NCI-H1092 treated with DMSO at 0.1 percent for 48 hours (cell line): ENCODE measurements at regions not wholly inside any gene's neighbourhood (a gene's known extent, or its start where the extent isn't known, plus 50 kb on each side); places are given as distances from the start of the nearest gene placed in this dataset.

Source experiments
- DNase-seq: peaks from one replicate; lab custom pipeline; 2025; lab: John Stamatoyannopoulos, UW

DNA sequence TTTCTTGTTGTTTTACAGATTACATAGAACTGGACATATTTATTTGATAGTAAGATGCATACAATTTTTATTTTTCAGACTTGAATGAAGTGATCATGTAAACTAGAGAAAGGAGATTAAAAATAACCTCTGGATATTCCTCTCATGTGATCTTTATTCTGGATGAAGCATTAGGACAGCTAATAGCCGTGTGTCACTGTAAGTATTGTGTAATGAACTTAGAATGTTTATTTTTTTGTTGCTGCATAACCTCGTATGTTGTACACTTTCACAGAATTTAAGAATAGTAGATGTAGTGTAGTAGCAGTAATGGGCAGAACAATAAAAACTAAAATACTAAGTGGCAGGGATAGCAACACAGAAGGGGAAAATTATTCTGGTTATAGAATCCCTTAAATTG is 2094.5 kb upstream of the TENM3 start:
- no peak for DNase-seq

DNA sequence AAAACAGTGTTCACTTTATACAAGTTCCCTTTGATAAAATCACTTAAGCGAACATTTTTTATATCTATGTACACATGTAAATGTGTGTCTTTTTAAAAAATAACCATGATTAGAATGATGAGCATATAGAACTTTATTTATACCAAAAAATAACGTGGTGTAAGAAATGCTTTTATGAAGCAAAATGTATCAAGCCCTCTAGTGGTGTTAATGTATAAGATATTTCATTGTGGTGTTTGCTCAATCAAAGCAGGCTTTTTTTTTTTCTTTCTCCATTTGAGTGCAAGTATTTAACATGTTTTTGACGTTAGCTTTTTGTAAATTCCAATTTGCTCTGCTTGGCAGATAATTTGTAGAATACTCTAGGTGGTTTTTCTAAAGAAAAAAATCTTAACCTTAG is 2092.4 kb upstream of the TENM3 start:
- DNase-seq = no peak

DNA sequence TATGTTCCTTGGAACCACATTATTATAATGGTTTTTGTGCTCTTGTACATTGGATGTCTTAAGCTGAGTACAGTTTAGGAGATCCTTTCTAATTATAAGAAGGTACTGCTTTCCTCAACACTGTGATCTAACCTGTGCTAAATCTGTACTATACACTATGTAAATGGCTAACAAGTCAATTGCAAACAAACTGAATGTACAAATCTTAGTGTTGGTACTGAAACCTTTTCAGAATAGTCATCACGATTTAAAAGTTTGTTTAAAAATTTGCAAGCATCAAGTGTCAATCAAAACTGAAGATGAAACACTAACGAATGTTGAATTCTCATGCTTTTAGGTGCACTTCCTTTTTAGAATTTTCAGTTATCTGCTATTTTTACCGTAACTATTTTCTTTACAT is 2090.4 kb upstream of the TENM3 start:
- DNase-seq = no peak

DNA sequence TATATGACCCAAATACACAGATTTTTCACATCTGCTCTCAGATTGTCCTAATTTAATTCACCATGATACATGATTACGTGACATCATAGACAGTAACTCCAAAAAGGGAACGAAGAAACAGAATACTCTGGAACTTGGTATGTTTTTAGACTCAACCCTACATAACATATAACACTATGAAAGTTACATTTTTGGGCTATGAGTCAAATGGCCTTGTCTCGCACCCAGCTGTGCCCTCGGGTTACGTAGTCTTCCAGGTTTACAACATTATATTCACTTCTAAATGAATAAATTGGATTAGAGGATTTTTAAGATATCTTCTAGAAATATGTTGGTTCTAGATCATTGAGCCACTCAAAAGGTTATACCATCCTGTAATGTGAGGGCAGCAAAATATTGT is 2089.6 kb upstream of the TENM3 start:
- DNase-seq = no peak

DNA sequence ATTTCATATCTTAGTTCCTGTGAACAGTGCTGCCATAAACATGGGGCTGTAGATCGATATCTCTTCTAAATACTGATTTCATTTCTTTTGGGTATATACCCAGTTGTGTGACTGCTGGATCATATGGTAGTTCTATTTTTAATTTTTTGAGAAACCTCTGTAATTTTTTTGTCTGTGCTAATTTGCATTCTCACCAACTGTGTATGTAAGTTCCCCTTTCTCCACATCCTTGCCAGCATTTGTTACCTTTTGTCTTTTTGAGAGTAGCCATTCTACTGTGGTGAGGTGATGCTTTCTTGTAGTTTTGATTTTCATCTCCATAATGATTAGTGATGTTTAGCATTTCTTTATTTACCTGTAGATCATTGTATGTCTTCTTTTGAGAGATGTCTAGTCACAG is 2086.5 kb upstream of the TENM3 start:
- no peak for DNase-seq

DNA sequence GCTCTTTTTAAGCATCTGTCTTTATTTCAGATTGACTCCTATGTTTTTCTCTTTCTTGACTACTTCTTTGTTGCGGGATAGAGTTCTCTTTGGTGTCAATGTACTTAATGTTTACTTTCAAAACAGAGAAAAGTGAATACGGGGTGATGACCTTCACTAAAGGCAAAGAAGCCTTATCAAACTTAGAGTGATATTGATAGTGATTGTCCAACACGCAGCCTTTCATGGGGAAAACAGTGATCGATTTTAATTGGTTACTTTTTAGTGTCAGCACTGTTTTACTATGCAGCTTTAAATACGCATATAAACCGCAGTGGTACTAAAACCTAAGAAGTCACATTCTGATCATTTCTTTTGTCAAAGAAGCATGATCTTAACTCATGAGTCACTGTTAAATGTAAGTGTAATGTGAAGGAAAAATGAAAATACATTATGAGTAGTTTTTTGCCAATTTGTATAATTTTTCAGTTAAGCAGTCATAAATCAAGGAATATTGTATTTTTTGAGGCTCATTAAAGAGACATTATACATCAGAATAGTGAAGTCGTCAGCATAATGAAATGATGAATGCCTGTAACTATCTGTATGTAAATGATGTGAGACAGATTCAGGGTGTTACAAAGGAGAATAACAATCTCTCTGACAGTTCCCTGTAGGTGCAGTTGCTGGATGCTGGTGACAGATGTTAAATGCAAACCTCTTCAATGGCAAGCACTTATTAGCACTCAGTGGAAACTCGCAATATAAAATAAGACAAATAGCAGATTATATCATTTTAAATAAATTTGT is 2082.8 kb upstream of the TENM3 start:
- DNase-seq = no peak

DNA sequence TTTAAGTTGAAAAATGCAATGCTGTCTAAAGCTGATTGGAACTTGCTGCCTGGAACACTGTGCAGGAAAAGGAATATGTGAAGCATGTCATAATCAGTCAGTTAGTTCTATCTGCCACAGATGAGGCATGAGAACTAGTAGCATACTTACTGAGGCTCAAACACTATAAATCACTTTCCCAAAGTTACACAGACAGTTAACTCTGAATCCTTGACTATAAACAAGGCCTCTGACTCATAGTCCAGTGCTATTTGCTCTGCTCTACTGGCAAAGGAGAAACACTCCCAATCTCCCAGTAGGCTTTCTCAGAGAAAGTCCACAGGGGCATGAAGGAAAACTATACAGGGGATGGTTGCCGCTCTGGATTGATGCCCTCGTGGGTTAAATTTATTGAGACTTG is 2078.4 kb upstream of the TENM3 start:
- DNase-seq = no peak

DNA sequence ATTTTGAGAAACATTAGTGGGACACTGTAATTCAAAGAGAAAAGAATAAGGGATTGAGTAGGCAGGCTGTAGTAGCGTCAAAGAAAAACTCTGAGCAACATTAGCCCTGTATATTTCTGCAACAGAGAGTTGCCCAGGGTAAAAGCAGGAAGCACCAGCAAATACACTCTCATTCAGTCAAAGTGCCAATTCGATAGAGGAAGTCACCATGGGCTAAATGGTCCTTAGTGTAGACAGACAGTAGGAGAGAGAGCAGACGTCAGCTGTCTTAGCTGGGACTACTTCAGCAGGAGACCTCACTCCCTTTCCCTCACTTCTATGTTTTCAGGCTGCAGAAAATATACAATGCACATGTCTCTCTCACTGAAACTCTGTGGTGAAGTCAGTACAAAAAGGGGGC is 2073.8 kb upstream of the TENM3 start:
- no peak for DNase-seq

DNA sequence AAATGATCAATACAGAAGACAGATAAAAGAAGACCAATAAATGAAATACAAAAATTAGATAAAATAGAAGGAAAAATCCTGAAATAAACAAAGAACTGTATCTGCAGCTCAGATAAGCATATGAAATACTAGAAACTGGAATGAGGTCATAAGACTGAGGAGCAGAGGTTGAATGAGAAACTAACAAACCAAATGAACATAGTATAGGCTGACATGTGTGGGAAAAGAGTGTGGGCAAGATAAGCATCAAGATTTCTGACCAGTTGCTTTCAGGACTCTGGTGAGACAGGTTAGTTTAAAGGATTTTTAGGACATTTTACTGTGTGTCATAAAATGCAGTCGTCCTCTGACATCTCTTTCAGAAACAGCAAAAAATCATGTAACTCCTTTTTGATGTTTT is 2073.2 kb upstream of the TENM3 start:
- DNase-seq = no peak

DNA sequence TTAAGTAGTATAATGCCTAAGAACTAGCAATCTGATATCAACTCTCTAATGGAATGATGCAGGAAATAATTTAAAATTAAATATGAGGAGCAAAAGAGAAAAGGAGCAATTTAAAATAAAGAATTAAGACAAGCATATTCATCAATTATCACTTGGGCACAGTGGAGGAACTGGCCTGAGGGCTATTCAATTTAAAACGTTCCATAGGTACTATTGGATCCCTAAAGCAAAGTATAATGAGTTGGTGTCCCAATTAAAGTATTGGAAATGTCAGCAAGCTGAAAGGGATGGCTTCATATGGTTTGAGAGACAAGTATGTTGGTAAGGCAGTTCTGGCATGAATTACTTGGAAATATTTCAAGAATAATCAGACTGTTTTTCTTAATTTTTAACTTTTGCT is 2064.1 kb upstream of the TENM3 start:
- no peak for DNase-seq

DNA sequence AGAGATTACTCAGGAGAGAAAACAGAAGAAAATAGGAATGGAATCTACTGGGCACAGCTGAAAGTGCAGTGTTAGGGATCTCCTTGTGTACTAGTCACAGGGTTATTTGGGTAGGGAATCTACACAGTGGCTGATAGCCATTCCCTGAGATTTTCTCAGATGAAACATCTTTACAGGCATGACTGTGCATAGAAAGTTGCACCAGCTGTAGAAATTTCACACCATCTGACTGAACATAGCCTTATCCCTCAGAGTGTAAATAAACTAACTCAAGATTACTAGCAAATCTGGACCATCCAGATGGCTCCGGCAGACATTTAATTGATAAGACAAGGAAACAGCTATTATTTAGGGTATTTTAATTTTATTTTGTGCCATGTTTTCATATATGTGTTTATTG is 2053.5 kb upstream of the TENM3 start:
- no peak for DNase-seq

DNA sequence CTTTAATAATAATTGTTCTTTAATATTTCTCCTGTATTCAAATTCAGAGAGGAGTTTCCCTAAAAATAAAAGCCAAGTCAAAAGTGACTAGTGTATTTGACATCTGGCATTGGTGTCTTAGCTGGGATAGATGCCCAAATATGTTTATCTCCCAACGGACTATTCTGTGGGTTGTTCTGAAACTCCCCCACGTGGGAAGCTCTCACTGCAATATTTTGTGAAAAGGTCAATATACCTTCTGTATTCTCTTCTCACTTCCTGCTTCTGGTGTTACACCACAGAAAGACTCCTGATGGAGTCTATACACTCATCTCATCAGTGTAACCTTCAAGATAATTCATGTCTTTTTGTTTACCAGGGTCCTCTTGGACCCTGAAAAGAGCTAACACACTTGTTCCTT is 2052.8 kb upstream of the TENM3 start:
- no peak for DNase-seq

DNA sequence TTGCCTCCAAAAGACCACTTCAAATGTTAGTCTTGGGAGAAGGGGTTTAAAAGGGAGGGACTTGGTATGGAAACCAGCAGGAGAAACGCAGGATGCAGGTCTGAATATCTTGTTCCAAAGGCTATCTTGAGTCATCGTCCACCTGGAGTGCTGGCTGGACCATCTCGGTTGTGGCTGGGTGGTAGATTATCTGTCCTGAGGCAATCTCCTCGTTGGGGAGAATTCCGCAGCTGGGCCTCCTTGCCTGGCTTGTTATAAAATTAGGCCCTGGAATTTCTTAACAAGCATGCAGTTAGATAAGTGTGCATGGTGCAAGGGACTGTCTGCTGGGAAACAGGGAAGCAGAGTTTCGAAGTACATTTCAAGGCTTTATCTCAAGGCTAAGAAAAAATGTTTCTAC is 2045.7 kb upstream of the TENM3 start:
- no peak for DNase-seq

DNA sequence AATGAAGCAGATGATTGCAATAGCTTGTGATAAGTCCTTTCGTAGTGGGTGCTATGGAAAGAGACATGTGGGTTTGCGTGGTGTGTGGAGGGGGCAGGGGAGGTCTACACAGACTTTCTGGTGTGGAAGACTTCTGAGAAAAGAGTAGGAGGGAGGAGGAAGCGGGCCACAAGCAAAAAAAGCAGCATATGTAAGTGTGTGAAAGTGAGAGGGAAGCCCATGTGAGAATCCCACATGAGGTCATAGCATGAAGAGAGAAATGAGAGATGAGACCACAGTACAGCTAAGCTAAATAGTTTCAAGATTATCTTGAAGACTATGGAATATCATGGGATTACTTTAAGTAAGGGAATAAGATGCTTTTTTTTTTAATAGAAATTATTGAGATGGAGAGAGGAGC is 2039.9 kb upstream of the TENM3 start:
- no peak for DNase-seq

DNA sequence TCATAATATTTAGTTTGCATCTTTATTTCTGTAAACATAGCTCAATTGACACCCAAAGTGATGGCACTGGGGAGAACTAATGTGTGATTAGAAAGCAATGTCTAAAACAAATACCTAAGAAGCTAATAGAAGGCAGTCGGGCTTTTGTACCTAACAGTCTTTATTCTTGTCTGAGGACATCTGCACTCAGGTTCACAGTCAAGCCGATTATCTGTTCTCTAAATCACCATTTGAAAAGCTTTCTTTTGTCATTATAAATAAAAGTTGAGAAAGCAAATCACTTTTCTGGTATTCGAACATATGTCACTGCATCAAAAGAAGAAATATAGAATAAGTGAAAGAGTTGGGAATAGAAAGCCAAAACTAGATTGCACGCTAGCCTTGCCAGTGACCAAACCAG is 2037.9 kb upstream of the TENM3 start:
- no peak for DNase-seq

DNA sequence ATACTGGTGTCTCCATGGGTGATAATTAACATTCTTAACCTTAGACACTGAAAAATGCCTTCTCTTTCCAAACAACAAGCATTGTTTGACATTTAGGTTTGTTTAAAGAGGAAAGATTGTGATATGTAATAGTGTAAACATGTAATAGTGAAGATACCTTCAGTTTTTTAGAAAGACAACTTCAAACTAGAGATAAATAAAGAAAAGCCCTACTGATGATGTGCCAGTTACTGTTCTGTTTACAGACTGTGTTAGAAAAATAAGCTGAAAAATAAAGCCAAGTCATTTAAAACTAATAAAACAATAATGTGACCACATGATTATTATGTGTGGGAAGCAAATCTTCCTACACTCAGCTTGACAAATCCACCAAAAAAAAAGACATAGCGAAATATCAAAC is 2035.3 kb upstream of the TENM3 start:
- DNase-seq = no peak

DNA sequence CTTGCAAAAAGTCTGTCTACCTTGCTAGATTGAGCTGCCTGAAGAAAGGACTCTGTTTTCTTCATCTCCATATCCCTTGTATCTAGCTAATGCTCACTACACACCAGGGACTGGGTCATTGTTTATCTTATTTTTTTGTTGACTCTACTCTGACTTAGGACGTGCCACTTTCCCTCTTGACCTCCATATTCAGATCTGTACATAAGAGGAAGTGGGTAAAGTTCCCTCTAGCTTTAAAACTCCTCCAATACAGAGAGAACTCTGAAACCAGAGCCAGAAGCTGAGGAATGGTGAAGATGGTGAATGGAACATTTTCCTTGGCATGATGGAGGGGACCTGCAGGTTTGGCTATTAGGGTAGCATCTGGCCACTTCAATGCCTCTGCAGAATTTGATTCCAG is 2026.1 kb upstream of the TENM3 start:
- DNase-seq = no peak

DNA sequence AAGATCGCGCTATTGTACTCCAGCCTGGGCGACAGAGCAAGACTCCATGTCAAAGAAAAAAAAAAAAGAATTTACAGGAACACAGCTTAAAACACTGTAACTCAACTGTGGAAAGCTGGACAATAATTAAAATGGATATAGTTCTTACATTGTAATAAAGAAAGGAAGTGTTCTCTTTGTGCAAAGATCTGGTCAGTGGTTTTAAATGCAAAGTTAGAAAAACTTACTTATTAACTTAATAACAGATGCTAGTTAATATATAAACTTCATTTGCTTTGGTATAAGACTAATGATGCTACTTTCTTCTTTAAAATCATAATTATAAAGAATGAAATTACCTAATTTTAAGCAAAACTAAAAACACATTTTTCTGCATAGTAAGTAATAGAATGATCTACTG is 2024.1 kb upstream of the TENM3 start:
- DNase-seq = no peak

DNA sequence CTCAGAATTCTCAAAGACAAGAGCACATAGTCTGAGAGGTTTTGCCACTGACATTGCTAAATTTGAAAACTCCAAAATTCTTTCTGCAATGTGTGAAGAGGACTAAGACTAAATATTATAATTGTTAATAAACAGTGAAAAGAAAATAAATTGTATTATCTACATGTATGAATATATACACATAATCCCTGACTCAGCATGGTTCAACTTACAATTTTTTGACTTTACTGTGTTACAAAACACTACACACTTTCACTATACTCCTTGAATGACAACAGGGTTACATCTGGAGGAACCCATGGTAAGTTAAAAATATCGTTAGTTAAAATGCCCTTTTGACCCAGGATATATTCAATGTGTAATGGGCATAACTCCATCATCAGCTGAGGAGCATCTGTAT is 2017.2 kb upstream of the TENM3 start:
- no peak for DNase-seq

DNA sequence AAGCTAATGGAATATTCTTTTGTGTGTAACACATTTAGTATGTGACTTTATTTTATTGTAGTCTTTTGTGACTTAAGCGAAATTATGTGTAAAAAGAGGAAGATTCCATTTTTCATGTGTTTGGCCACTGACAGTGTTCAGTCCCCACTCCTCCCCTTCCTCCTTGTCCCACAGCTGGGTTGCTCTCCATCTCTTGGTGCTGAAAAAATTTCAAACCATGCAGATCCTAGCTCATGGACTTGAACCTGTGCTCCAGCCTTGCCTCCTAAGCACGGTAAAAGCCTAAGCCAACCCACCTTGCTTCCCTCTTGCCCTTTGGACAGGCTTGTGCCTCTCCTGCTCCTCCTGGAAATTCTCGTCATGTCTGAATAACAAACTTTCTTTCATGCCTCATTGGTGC is 2008.5 kb upstream of the TENM3 start:
- no peak for DNase-seq

DNA sequence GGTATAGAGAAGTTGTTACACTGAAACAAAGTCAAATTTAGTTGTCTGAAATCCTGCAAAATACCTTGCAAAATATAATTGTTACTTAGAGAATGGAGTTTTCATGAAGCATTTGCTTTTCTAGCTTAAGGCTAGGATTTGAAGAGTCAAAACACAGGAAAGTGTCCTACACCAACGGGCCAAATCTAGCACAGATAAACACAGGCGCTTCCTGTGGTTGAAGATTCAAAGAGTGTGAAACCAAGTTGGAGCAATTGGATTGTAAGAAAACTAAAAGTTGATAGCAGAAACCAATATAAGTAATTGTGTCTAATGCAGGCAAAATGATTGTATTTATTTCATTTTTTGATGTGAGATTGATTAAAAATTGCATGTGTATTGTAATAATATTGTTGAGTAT is 2002.5 kb upstream of the TENM3 start:
- no peak for DNase-seq

DNA sequence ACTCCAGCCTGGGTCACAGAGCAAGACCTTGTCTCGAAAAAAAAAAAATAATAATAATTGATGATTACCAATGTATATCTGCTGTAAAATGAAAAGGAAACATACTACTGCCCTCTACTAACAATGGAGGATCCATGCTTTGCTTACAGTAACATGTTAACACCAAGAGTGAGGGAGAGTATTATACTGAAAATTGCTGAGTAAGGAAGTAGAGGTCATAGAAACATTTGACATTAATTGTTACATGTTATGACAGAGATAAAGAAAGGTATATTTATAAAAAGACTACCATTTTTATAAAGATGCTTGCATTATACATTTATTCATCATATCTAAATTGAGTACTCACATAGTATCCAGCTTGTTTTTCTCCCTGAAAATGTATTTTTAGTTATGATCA is 1989.8 kb upstream of the TENM3 start:
- DNase-seq = no peak

DNA sequence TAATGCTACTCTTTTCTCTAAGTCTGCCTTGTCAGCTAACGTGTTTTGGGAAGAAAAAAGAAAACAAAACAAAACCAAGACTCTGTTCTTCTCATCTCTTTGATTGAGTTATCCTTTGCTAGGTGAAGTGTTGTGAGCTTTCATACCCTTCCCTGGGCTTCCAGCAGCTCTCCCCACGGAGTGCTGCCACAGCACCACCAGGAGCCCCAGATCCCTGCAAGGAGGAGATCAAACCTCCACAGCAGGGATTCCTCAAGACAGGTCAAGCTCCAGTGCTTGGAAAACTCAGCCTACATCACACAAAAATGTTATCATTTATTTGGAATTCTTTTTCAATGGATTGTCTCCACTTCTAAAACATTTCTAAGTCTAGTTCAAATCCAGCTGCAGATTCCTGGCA is 1981.9 kb upstream of the TENM3 start:
- DNase-seq = no peak

DNA sequence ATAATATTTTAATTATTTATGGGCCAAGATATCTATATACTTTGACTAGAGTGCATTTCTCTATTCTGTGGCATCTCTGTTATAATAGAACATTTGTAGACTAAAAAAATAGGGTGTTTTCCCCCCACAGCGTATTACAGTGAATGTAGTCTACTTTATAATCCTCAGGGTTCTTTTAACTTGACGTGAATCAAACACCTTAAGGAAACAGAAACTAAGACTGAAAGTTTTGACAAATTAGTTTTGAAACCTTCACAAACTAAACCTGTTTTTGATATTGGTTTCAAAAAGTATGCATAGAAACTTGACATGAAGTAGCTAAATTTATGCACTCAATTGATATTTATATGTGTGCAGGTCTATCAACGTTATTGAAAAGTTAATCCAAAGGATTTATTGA is 1963.1 kb upstream of the TENM3 start:
- no peak for DNase-seq
